ENCODE measurements at regions not wholly inside any gene's neighbourhood (a gene's known extent, or its start where the extent isn't known, plus 50 kb on each side); places are given as distances from the start of the nearest gene placed in this dataset.

GRCh38 chr19:31223740-31224534, 125.3 kb downstream of the TSHZ3 start:
- DNase-seq (ENCODE audit: insufficient read length, low spot score), result no peak
- TF ChIP-seq POLR2A (IDR thresholded peaks at IDR 0.05; ENCODE audit: low read depth, low read length), result no peak
- FAIRE-seq, result no peak

GRCh38 chr19:31220540-31220939, 128.7 kb downstream of the TSHZ3 start:
- no peak for TF ChIP-seq POLR2A (IDR thresholded peaks at IDR 0.05; ENCODE audit: low read depth, low read length)
- DNase-seq (ENCODE audit: insufficient read length, low spot score), result no peak
- FAIRE-seq, result no peak

GRCh38 chr19:31214997-31215396, 134.2 kb downstream of the TSHZ3 start:
- DNase-seq (ENCODE audit: insufficient read length, low spot score) (no peak), FAIRE-seq (no peak)
- no peak for TF ChIP-seq POLR2A (IDR thresholded peaks at IDR 0.05; ENCODE audit: low read depth, low read length)

- TF ChIP-seq POLR2A (IDR thresholded peaks at IDR 0.05; ENCODE audit: low read depth, low read length), result no peak; the same call in 1 of the 2 replicates
- peak; percentile 93 for DNase-seq (ENCODE audit: insufficient read length, low spot score)
- FAIRE-seq, result peak; percentile 96
Measured at GRCh38 chr19:31214086-31214485, 135.2 kb downstream of the TSHZ3 start.

- TF ChIP-seq POLR2A (IDR thresholded peaks at IDR 0.05; ENCODE audit: low read depth, low read length), result no peak
- no peak for DNase-seq (ENCODE audit: insufficient read length, low spot score)
- no peak for FAIRE-seq
Measured at GRCh38 chr19:31211088-31211487, 138.1 kb downstream of the TSHZ3 start.

GRCh38 chr19:31205887-31206518, 143.2 kb downstream of the TSHZ3 start:
- no peak for TF ChIP-seq POLR2A (IDR thresholded peaks at IDR 0.05; ENCODE audit: low read depth, low read length)
- no peak for DNase-seq (ENCODE audit: insufficient read length, low spot score)
- no peak for FAIRE-seq

GRCh38 chr19:31204115-31204514, 145.1 kb downstream of the TSHZ3 start:
- TF ChIP-seq POLR2A (IDR thresholded peaks at IDR 0.05; ENCODE audit: low read depth, low read length), result no peak
- no peak for FAIRE-seq
- no peak for DNase-seq (ENCODE audit: insufficient read length, low spot score)

GRCh38 chr19:31185261-31185660, 164.0 kb downstream of the TSHZ3 start:
- TF ChIP-seq POLR2A (IDR thresholded peaks at IDR 0.05; ENCODE audit: low read depth, low read length), result no peak
- DNase-seq (ENCODE audit: insufficient read length, low spot score) (no peak), FAIRE-seq (no peak)

GRCh38 chr19:31181535-31181934, 167.7 kb downstream of the TSHZ3 start:
- DNase-seq (ENCODE audit: insufficient read length, low spot score) (no peak), FAIRE-seq (no peak)
- no peak for TF ChIP-seq POLR2A (IDR thresholded peaks at IDR 0.05; ENCODE audit: low read depth, low read length)

- DNase-seq (ENCODE audit: insufficient read length, low spot score) (no peak), FAIRE-seq (no peak)
- TF ChIP-seq POLR2A (IDR thresholded peaks at IDR 0.05; ENCODE audit: low read depth, low read length), result no peak
Measured at GRCh38 chr19:31180907-31181306, 168.3 kb downstream of the TSHZ3 start.

- no peak for TF ChIP-seq POLR2A (IDR thresholded peaks at IDR 0.05; ENCODE audit: low read depth, low read length)
- FAIRE-seq, result no peak
Measured at GRCh38 chr19:31179471-31179852, 169.8 kb downstream of the TSHZ3 start.

GRCh38 chr19:31178833-31179470, 170.3 kb downstream of the TSHZ3 start:
- DNase-seq (ENCODE audit: insufficient read length, low spot score) (no peak), FAIRE-seq (no peak)
- no peak for TF ChIP-seq POLR2A (IDR thresholded peaks at IDR 0.05; ENCODE audit: low read depth, low read length)

More at GRCh38 chr19:31179471-31179852, 169.8 kb downstream of the TSHZ3 start:
- no peak for DNase-seq (ENCODE audit: insufficient read length, low spot score)

- TF ChIP-seq POLR2A (IDR thresholded peaks at IDR 0.05; ENCODE audit: low read depth, low read length), result no peak
- FAIRE-seq (no peak), DNase-seq (ENCODE audit: insufficient read length, low spot score) (no peak)
Measured at GRCh38 chr19:31177246-31177645, 172.0 kb downstream of the TSHZ3 start.

- DNase-seq (ENCODE audit: insufficient read length, low spot score) (no peak), FAIRE-seq (no peak)
- TF ChIP-seq POLR2A (IDR thresholded peaks at IDR 0.05; ENCODE audit: low read depth, low read length), result no peak
Measured at GRCh38 chr19:31175564-31176348, 173.5 kb downstream of the TSHZ3 start.

Measured in H54 (cell line).